ENCODE measurements at regions not wholly inside any gene's neighbourhood (a gene's known extent, or its start where the extent isn't known, plus 50 kb on each side); places are given as distances from the start of the nearest gene placed in this dataset.

GRCh38 chr4:28402751-28403150 is 1542.1 kb downstream of the STIM2 start:
- H3K4me3 Mint-ChIP-seq: no peak overlapping the region
- DNase-seq (no peak), ATAC-seq (no peak)
- no peak overlapping the region for H3K27ac Mint-ChIP-seq
- no peaks in the 10 kb centered on the region for H3K36me3 Mint-ChIP-seq
- no peaks in the 10 kb centered on the region for H3K4me1 Mint-ChIP-seq
- H3K9me3 Mint-ChIP-seq (ENCODE audit: low read depth): peaks cover 17% of the 10 kb centered on the region
- no peaks in the 10 kb centered on the region for H3K27me3 Mint-ChIP-seq
- CTCF ChIA-PET: no interaction called here

- H3K36me3 Mint-ChIP-seq: no peaks in the 10 kb centered on the region
- no peaks in the 10 kb centered on the region for H3K4me1 Mint-ChIP-seq
- H3K9me3 Mint-ChIP-seq (ENCODE audit: low read depth): peaks cover 2% of the 10 kb centered on the region
- no peak for ATAC-seq
- no peaks in the 10 kb centered on the region for H3K27me3 Mint-ChIP-seq
- CTCF ChIA-PET: no interaction called here
- no peak overlapping the region for H3K4me3 Mint-ChIP-seq
- no peak for DNase-seq
- no peak overlapping the region for H3K27ac Mint-ChIP-seq
Measured at GRCh38 chr4:28421221-28421620, 1560.6 kb downstream of the STIM2 start.

GRCh38 chr4:28426251-28426650 is 1565.6 kb downstream of the STIM2 start:
- no peak overlapping the region for H3K4me3 Mint-ChIP-seq
- no peaks in the 10 kb centered on the region for H3K27me3 Mint-ChIP-seq
- DNase-seq (no peak), ATAC-seq (no peak)
- H3K4me1 Mint-ChIP-seq: no peaks in the 10 kb centered on the region
- CTCF ChIA-PET: no interaction called here
- H3K9me3 Mint-ChIP-seq (ENCODE audit: low read depth): peaks cover 5% of the 10 kb centered on the region
- H3K27ac Mint-ChIP-seq: no peak overlapping the region
- no peaks in the 10 kb centered on the region for H3K36me3 Mint-ChIP-seq

GRCh38 chr4:28427306-28428085 is 1566.9 kb downstream of the STIM2 start:
- no peak overlapping the region for H3K4me3 Mint-ChIP-seq
- H3K27me3 Mint-ChIP-seq: no peaks in the 10 kb centered on the region
- no peak overlapping the region for H3K27ac Mint-ChIP-seq
- ATAC-seq: no peak
- no peaks in the 10 kb centered on the region for H3K4me1 Mint-ChIP-seq
- peaks cover 3% of the 10 kb centered on the region for H3K9me3 Mint-ChIP-seq (ENCODE audit: low read depth)
- CTCF ChIA-PET: no interaction called here
- no peaks in the 10 kb centered on the region for H3K36me3 Mint-ChIP-seq
- DNase-seq: no peak

GRCh38 chr4:28432348-28433025 is 1571.8 kb downstream of the STIM2 start:
- peaks cover 6% of the 10 kb centered on the region for H3K9me3 Mint-ChIP-seq (ENCODE audit: low read depth)
- H3K27ac Mint-ChIP-seq: no peak overlapping the region
- H3K4me3 Mint-ChIP-seq: no peak overlapping the region
- DNase-seq (no peak), ATAC-seq (no peak)
- no peaks in the 10 kb centered on the region for H3K4me1 Mint-ChIP-seq
- CTCF ChIA-PET: no interaction called here
- no peaks in the 10 kb centered on the region for H3K36me3 Mint-ChIP-seq
- no peaks in the 10 kb centered on the region for H3K27me3 Mint-ChIP-seq

GRCh38 chr4:28435314-28435713 is 1574.7 kb downstream of the STIM2 start:
- H3K36me3 Mint-ChIP-seq: no peaks in the 10 kb centered on the region
- H3K4me3 Mint-ChIP-seq: no peak overlapping the region
- DNase-seq: no peak
- CTCF ChIA-PET: no interaction called here
- H3K4me1 Mint-ChIP-seq: no peaks in the 10 kb centered on the region
- peaks cover 6% of the 10 kb centered on the region for H3K9me3 Mint-ChIP-seq (ENCODE audit: low read depth)
- no peak overlapping the region for H3K27ac Mint-ChIP-seq
- no peak for ATAC-seq
- H3K27me3 Mint-ChIP-seq: no peaks in the 10 kb centered on the region

- no peak overlapping the region for H3K4me3 Mint-ChIP-seq
- H3K27me3 Mint-ChIP-seq: no peaks in the 10 kb centered on the region
Measured at GRCh38 chr4:28436191-28437080, 1575.8 kb downstream of the STIM2 start.

GRCh38 chr4:28443371-28443770 is 1582.7 kb downstream of the STIM2 start:
- Mint-ChIP-seq H3K36me3 (no peaks in the 10 kb centered on the region), H3K27ac (no peak overlapping the region), H3K27me3 (no peaks in the 10 kb centered on the region), H3K4me1 (no peaks in the 10 kb centered on the region), H3K9me3 (ENCODE audit: low read depth) (peaks cover 6% of the 10 kb centered on the region), H3K4me3 (no peak overlapping the region)
- CTCF ChIA-PET: no interaction called here
- no peak for ATAC-seq
- no peak for DNase-seq

More at GRCh38 chr4:28436191-28437080, 1575.8 kb downstream of the STIM2 start:
- no peak overlapping the region for H3K27ac Mint-ChIP-seq
- CTCF ChIA-PET: no interaction called here
- H3K9me3 Mint-ChIP-seq (ENCODE audit: low read depth): peaks cover 3% of the 10 kb centered on the region
- ATAC-seq (no peak), DNase-seq (no peak)
- no peaks in the 10 kb centered on the region for H3K4me1 Mint-ChIP-seq
- no peaks in the 10 kb centered on the region for H3K36me3 Mint-ChIP-seq

GRCh38 chr4:28443801-28444412 is 1583.3 kb downstream of the STIM2 start:
- Mint-ChIP-seq H3K36me3 (no peaks in the 10 kb centered on the region), H3K27ac (no peak overlapping the region), H3K4me3 (no peak overlapping the region), H3K9me3 (ENCODE audit: low read depth) (peaks cover 6% of the 10 kb centered on the region), H3K4me1 (no peaks in the 10 kb centered on the region), H3K27me3 (no peaks in the 10 kb centered on the region)
- ATAC-seq (no peak), DNase-seq (no peak)
- CTCF ChIA-PET: no interaction called here

GRCh38 chr4:28444886-28445496 is 1584.3 kb downstream of the STIM2 start:
- Mint-ChIP-seq H3K27ac (no peak overlapping the region), H3K36me3 (no peaks in the 10 kb centered on the region), H3K9me3 (ENCODE audit: low read depth) (peaks cover 6% of the 10 kb centered on the region), H3K4me3 (no peak overlapping the region), H3K27me3 (no peaks in the 10 kb centered on the region), H3K4me1 (no peaks in the 10 kb centered on the region)
- CTCF ChIA-PET: no interaction called here
- DNase-seq (no peak), ATAC-seq (no peak)

GRCh38 chr4:28449085-28449484 is 1588.4 kb downstream of the STIM2 start:
- H3K4me1 Mint-ChIP-seq: no peaks in the 10 kb centered on the region
- H3K36me3 Mint-ChIP-seq: no peaks in the 10 kb centered on the region
- H3K27ac Mint-ChIP-seq: no peak overlapping the region
- no peak overlapping the region for H3K4me3 Mint-ChIP-seq
- CTCF ChIA-PET: no interaction called here
- ATAC-seq: no peak
- DNase-seq: no peak
- H3K9me3 Mint-ChIP-seq (ENCODE audit: low read depth): peaks cover 4% of the 10 kb centered on the region
- H3K27me3 Mint-ChIP-seq: no peaks in the 10 kb centered on the region

GRCh38 chr4:28451346-28451745 is 1590.7 kb downstream of the STIM2 start:
- Mint-ChIP-seq H3K4me1 (no peaks in the 10 kb centered on the region), H3K27ac (no peak overlapping the region), H3K27me3 (no peaks in the 10 kb centered on the region), H3K36me3 (no peaks in the 10 kb centered on the region), H3K9me3 (ENCODE audit: low read depth) (peaks cover 20% of the 10 kb centered on the region), H3K4me3 (no peak overlapping the region)
- ATAC-seq (no peak), DNase-seq (no peak)
- CTCF ChIA-PET: no interaction called here
